ENCODE measurements at regions not wholly inside any gene's neighbourhood (a gene's known extent, or its start where the extent isn't known, plus 50 kb on each side); places are given as distances from the start of the nearest gene placed in this dataset.

GRCh38 chr20:46833360-46833759, 61.3 kb upstream of the EYA2 start:
- Histone ChIP-seq H3K9ac (ENCODE audit: low read length) (no peak overlapping the region), H3K4me3 (ENCODE audit: low read length) (no peak overlapping the region), H3K36me3 (ENCODE audit: control insufficient read depth, insufficient read depth, low read length, severe bottlenecking) (no peaks in the 10 kb centered on the region), H3K27me3 (replicated peaks; ENCODE audit: control insufficient read depth, insufficient read depth, low read length) (peaks cover 8% of the 10 kb centered on the region), H3K9me3 (ENCODE audit: control insufficient read depth, low read length) (peaks cover 4% of the 10 kb centered on the region), H3K4me1 (ENCODE audit: control insufficient read depth, insufficient read depth, low read length) (peaks cover 6% of the 10 kb centered on the region)
- no peak for DNase-seq (ENCODE audit: low read depth)

- DNase-seq (ENCODE audit: low read depth): peak; percentile 25
- Histone ChIP-seq H3K9me3 (ENCODE audit: control insufficient read depth, low read length) (peaks cover 4% of the 10 kb centered on the region), H3K9ac (ENCODE audit: low read length) (no peak overlapping the region), H3K27me3 (replicated peaks; ENCODE audit: control insufficient read depth, insufficient read depth, low read length) (peaks cover 14% of the 10 kb centered on the region), H3K4me3 (ENCODE audit: low read length) (no peak overlapping the region), H3K36me3 (ENCODE audit: control insufficient read depth, insufficient read depth, low read length, severe bottlenecking) (no peaks in the 10 kb centered on the region), H3K4me1 (ENCODE audit: control insufficient read depth, insufficient read depth, low read length) (no peaks in the 10 kb centered on the region)
Measured at GRCh38 chr20:46835418-46835817, 59.2 kb upstream of the EYA2 start.

GRCh38 chr20:46837083-46837482, 57.6 kb upstream of the EYA2 start:
- no peaks in the 10 kb centered on the region for H3K4me1 ChIP-seq (ENCODE audit: control insufficient read depth, insufficient read depth, low read length)
- H3K9me3 ChIP-seq (ENCODE audit: control insufficient read depth, low read length): no peaks in the 10 kb centered on the region
- no peaks in the 10 kb centered on the region for H3K36me3 ChIP-seq (ENCODE audit: control insufficient read depth, insufficient read depth, low read length, severe bottlenecking)
- H3K27me3 ChIP-seq (replicated peaks; ENCODE audit: control insufficient read depth, insufficient read depth, low read length): peaks cover 17% of the 10 kb centered on the region
- H3K4me3 ChIP-seq (ENCODE audit: low read length): no peak overlapping the region
- H3K9ac ChIP-seq (ENCODE audit: low read length): no peak overlapping the region
- no peak for DNase-seq (ENCODE audit: low read depth)

- H3K27me3 ChIP-seq (replicated peaks; ENCODE audit: control insufficient read depth, insufficient read depth, low read length): peaks cover 17% of the 10 kb centered on the region
- no peak for DNase-seq (ENCODE audit: low read depth)
- H3K4me1 ChIP-seq (ENCODE audit: control insufficient read depth, insufficient read depth, low read length): no peaks in the 10 kb centered on the region
- no peak overlapping the region for H3K4me3 ChIP-seq (ENCODE audit: low read length)
- no peaks in the 10 kb centered on the region for H3K36me3 ChIP-seq (ENCODE audit: control insufficient read depth, insufficient read depth, low read length, severe bottlenecking)
- no peaks in the 10 kb centered on the region for H3K9me3 ChIP-seq (ENCODE audit: control insufficient read depth, low read length)
- H3K9ac ChIP-seq (ENCODE audit: low read length): no peak overlapping the region
Measured at GRCh38 chr20:46838011-46838410, 56.6 kb upstream of the EYA2 start.

- Histone ChIP-seq H3K36me3 (ENCODE audit: control insufficient read depth, insufficient read depth, low read length, severe bottlenecking) (no peaks in the 10 kb centered on the region), H3K9ac (ENCODE audit: low read length) (no peak overlapping the region), H3K4me3 (ENCODE audit: low read length) (no peak overlapping the region), H3K4me1 (ENCODE audit: control insufficient read depth, insufficient read depth, low read length) (no peaks in the 10 kb centered on the region), H3K27me3 (replicated peaks; ENCODE audit: control insufficient read depth, insufficient read depth, low read length) (peaks cover 15% of the 10 kb centered on the region), H3K9me3 (ENCODE audit: control insufficient read depth, low read length) (no peaks in the 10 kb centered on the region)
- DNase-seq (ENCODE audit: low read depth): no peak
Measured at GRCh38 chr20:46840054-46840729, 54.5 kb upstream of the EYA2 start.
